Subcutaneous abdominal adipose tissue (tissue), 5 donors: ENCODE measurements at regions not wholly inside any gene's neighbourhood (a gene's known extent, or its start where the extent isn't known, plus 50 kb on each side); places are given as distances from the start of the nearest gene placed in this dataset.
"Not testable (repeated sequence)": the region's sequence is repeated elsewhere in the genome, so short reads cannot be mapped to it uniquely, and the experiment has no call there.

ENCODE experiments used
- H3K27ac ChIP-seq: one replicate; pipeline ENCODE4 v1.7.0; 2013; ENCODE audit warnings: low read depth, mild to moderate bottlenecking, inconsistent platforms, low read length, moderate library complexity
- H3K27me3 ChIP-seq, 5 donors: one replicate each; pipeline ENCODE4 v1.7.0; 2013; ENCODE audit warnings: low read length in 5 of 5, inconsistent platforms in 1 of 5; ENCODE audit not compliant: control insufficient read depth in 5 of 5, insufficient read depth in 4 of 5
- H3K36me3 ChIP-seq, 5 donors: one replicate each; pipeline ENCODE4 v1.7.0; 2013; ENCODE audit warnings: low read length in 5 of 5; ENCODE audit not compliant: control insufficient read depth in 5 of 5, insufficient read depth in 5 of 5
- H3K4me1 ChIP-seq, 5 donors: one replicate each; pipeline ENCODE4 v1.7.0; 2013; ENCODE audit warnings: low read length in 5 of 5, mild to moderate bottlenecking in 3 of 5, moderate library complexity in 1 of 5; ENCODE audit not compliant: control insufficient read depth in 5 of 5, insufficient read depth in 5 of 5
- H3K4me3 ChIP-seq, 5 donors: one replicate each; pipeline ENCODE4 v1.7.0; 2013; ENCODE audit warnings: low read length in 5 of 5, low read depth in 1 of 5
- H3K9ac ChIP-seq, 5 donors: one replicate each; pipeline ENCODE4 v1.7.0; 2013; ENCODE audit warnings: low read length in 5 of 5, mild to moderate bottlenecking in 4 of 5, moderate library complexity in 3 of 5
- H3K9me3 ChIP-seq, 5 donors: one replicate each; pipeline ENCODE4 v1.7.0; 2013; ENCODE audit warnings: low read length in 5 of 5; ENCODE audit not compliant: control insufficient read depth in 5 of 5
- donor health status: healthy.
- donor health status: healthy.
- donor health status: healthy.
- donor health status: healthy.
- donor health status: healthy.

- Histone ChIP-seq H3K4me3 (no peak overlapping the region), H3K36me3 (no peaks in the 10 kb centered on the region), H3K9ac (no peak overlapping the region), H3K4me1 (peaks cover 0 to 8% (median 2%) of the 10 kb centered on the region in 5 donors), H3K9me3 (peaks cover 2 to 28% (median 19%) of the 10 kb centered on the region in 5 donors), H3K27me3 (no peaks in the 10 kb centered on the region), H3K27ac (no peak overlapping the region)
Measured at GRCh38 chr2:107556038-107556627, 270.6 kb upstream of the RGPD4 start.

- Histone ChIP-seq H3K27ac (no peak overlapping the region), H3K27me3 (no peaks in the 10 kb centered on the region), H3K9ac (no peak overlapping the region), H3K9me3 (peaks cover 2 to 28% (median 19%) of the 10 kb centered on the region in 5 donors), H3K4me3 (no peak overlapping the region), H3K4me1 (peaks cover 0 to 4% (median 0%) of the 10 kb centered on the region in 5 donors), H3K36me3 (no peaks in the 10 kb centered on the region)
Measured at GRCh38 chr2:107558295-107558694, 268.4 kb upstream of the RGPD4 start.

GRCh38 chr2:107569496-107569895 is 257.2 kb upstream of the RGPD4 start:
- H3K9ac ChIP-seq, result no peak overlapping the region
- H3K36me3 ChIP-seq, result no peaks in the 10 kb centered on the region
- no peak overlapping the region for H3K4me3 ChIP-seq
- no peak overlapping the region for H3K27ac ChIP-seq
- no peaks in the 10 kb centered on the region for H3K9me3 ChIP-seq
- H3K27me3 ChIP-seq, result no peaks in the 10 kb centered on the region
- H3K4me1 ChIP-seq, result no peaks in the 10 kb centered on the region

GRCh38 chr2:107570876-107571275 is 255.8 kb upstream of the RGPD4 start:
- Histone ChIP-seq H3K9me3 (no peaks in the 10 kb centered on the region), H3K27me3 (no peaks in the 10 kb centered on the region), H3K4me1 (no peaks in the 10 kb centered on the region), H3K36me3 (no peaks in the 10 kb centered on the region), H3K4me3 (no peak overlapping the region), H3K9ac (no peak overlapping the region), H3K27ac (no peak overlapping the region)

GRCh38 chr2:107572890-107573289 is 253.8 kb upstream of the RGPD4 start:
- H3K4me3 ChIP-seq, H3K27me3 ChIP-seq, H3K4me1 ChIP-seq, H3K9ac ChIP-seq, H3K36me3 ChIP-seq, H3K9me3 ChIP-seq, H3K27ac ChIP-seq: not testable (repeated sequence)

GRCh38 chr2:107576991-107577390 is 249.7 kb upstream of the RGPD4 start:
- Histone ChIP-seq H3K36me3 (no peaks in the 10 kb centered on the region), H3K4me3 (no peak overlapping the region), H3K4me1 (no peaks in the 10 kb centered on the region), H3K27me3 (no peaks in the 10 kb centered on the region), H3K9me3 (no peaks in the 10 kb centered on the region), H3K27ac (no peak overlapping the region), H3K9ac (no peak overlapping the region)

- Histone ChIP-seq H3K9me3 (no peaks in the 10 kb centered on the region), H3K4me3 (no peak overlapping the region), H3K27me3 (no peaks in the 10 kb centered on the region), H3K27ac (no peak overlapping the region), H3K4me1 (no peaks in the 10 kb centered on the region), H3K36me3 (no peaks in the 10 kb centered on the region), H3K9ac (no peak overlapping the region)
Measured at GRCh38 chr2:107582487-107582886, 244.2 kb upstream of the RGPD4 start.

GRCh38 chr2:107584577-107584976 is 242.1 kb upstream of the RGPD4 start:
- no peak overlapping the region for H3K27ac ChIP-seq
- H3K36me3 ChIP-seq, result no peaks in the 10 kb centered on the region
- H3K9me3 ChIP-seq, result no peaks in the 10 kb centered on the region
- H3K4me3 ChIP-seq, result no peak overlapping the region
- H3K4me1 ChIP-seq, result no peaks in the 10 kb centered on the region
- no peaks in the 10 kb centered on the region for H3K27me3 ChIP-seq
- no peak overlapping the region for H3K9ac ChIP-seq

- Histone ChIP-seq H3K4me1 (no peaks in the 10 kb centered on the region), H3K9me3 (no peaks in the 10 kb centered on the region), H3K4me3 (no peak overlapping the region), H3K36me3 (no peaks in the 10 kb centered on the region), H3K27me3 (no peaks in the 10 kb centered on the region), H3K27ac (no peak overlapping the region), H3K9ac (no peak overlapping the region)
Measured at GRCh38 chr2:107585851-107586250, 240.8 kb upstream of the RGPD4 start.

GRCh38 chr2:107588181-107588580 is 238.5 kb upstream of the RGPD4 start:
- Histone ChIP-seq H3K9me3 (no peaks in the 10 kb centered on the region), H3K4me1 (no peaks in the 10 kb centered on the region), H3K27ac (no peak overlapping the region), H3K27me3 (no peaks in the 10 kb centered on the region), H3K36me3 (no peaks in the 10 kb centered on the region), H3K4me3 (no peak overlapping the region), H3K9ac (no peak overlapping the region)

GRCh38 chr2:107589079-107589491 is 237.6 kb upstream of the RGPD4 start:
- H3K27ac ChIP-seq, result no peak overlapping the region
- no peaks in the 10 kb centered on the region for H3K27me3 ChIP-seq

More at GRCh38 chr2:107589079-107589491, 237.6 kb upstream of the RGPD4 start:
- Histone ChIP-seq H3K4me3 (no peak overlapping the region), H3K4me1 (no peaks in the 10 kb centered on the region), H3K36me3 (no peaks in the 10 kb centered on the region), H3K9ac (no peak overlapping the region), H3K9me3 (no peaks in the 10 kb centered on the region)
